Germinal center (tissue), 1 donor: ENCODE measurements at regions not wholly inside any gene's neighbourhood (a gene's known extent, or its start where the extent isn't known, plus 50 kb on each side); places are given as distances from the start of the nearest gene placed in this dataset.
"Not testable (repeated sequence)": the region's sequence is repeated elsewhere in the genome, so short reads cannot be mapped to it uniquely, and the experiment has no call there.

Experiments
- DNase-seq: peaks from one replicate; pipeline ENCODE4 v3.0.0; 2012; ENCODE audit warnings: mixed read lengths, low spot score

DNA sequence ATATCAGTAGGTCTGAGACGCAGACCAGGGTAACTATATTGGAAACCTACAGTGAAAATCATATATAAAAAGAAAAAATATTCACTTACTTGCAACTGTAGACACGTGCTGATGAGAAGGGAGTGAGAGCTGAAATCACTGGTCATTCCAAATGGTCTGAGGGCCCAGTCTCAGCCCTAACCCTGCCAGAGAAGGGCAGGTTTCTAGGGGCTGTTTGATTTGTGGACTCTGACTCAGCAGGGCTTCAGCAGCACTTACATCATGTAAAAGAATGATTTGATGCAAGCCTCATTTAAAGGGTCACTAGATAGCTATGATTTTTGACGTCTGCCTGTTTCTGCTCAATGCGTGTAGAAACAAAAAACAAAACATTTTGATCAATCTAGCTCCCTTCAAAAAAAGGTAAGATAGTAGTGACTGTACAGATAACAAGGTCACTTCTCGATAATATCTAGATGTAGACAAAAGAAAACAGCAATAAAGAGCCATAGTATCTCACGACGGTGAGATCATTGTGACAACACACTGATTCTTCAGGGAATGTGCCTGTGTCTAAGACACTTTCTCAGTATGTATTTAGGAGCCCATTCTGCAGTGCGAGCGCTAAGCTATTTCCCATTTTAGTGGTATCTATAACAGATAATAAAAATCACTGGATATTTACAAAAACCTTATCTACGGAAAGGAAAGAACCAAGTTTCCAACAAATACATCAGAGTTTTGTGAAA, 307.2 kb downstream of the HIVEP2 start:
- no peak for DNase-seq

DNA sequence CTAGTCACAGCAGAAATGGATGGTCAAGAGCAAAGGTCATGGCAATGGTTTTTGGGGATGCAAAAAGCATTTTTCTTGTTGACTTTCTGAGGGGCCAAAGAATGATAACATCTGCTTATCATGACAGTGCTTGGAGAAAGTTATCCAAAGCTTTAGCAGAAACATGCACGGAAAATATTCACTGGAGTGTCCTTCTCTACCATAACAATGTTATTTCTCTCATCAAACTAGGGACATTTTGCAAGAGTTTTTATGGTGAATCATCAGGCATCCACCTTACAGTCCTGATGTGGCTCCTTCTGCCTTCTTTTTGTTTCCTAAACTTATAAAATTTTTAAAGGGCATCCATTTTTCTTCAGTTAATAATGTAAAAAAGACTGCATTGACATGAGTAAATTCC, 302.3 kb downstream of the HIVEP2 start:
- DNase-seq, result no peak

DNA sequence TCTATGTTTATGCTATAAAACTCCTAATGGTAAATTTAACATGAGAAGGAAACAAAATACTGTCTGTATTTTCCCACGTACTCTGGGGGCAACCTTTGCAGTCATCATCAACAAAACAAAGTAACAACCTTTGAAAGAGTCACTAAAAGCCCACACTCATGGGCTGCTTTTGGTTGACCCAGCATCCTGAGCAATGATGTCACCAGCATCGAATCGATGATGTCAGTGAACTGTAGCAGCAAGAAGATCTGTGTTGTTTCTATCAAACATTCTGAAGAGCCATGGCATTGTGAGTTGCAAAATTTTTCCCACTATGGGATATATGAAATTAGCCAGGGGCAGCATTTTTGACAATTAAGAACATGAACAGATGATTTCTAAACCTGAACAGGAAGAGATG, 300.1 kb downstream of the HIVEP2 start:
- no peak for DNase-seq

DNA sequence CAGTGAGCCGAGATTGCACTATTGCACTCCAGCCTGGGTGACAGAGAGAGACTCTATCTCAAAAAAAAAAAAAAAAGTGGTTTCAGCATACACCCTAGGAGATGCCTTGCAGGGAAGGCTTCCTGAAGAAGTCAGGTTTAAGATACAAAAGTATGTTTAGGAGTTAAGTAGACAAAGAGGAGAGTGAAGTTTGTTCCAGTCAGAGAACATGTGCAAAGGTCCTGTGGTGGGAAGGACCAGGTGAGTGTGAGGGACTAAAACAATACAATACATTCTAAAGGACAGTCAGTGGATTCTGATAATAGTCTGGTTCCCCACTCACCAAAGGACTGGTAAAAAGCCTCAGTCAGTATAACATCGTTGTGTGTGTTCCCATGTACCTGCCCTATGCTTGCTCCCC, 299.3 kb downstream of the HIVEP2 start:
- no peak for DNase-seq

DNA sequence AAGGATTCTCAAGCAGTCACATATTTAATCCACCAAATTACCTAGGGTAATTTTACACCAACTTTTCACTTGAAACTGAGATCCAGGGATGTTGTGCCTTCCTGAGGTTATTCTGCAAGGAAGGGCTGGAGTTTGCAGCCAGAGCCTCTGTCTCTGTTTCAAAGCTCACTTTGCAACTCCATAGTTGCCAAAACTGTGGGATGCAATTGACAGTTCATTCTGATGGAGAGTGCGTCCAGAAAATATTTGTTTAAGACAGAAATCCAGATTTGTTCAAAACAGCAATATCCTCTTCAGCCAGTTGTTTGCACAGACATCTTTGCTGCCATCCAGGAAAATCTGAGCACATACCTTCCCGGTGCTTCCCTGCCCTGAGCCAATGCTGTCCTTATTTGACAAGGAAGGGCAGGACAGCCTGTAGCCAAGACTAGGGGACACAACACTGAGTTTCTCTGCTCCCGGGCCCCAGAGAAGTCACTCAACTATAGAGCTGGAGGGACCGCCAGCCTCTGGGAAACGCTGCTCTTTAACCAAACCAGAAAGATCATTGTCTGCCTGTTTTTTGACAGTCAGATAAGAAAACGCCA, 297.4 kb downstream of the HIVEP2 start:
- DNase-seq, result no peak

GRCh38 chr6:142648036-142648451, 296.9 kb downstream of the HIVEP2 start:
- DNase-seq, result no peak

- DNase-seq, result no peak
These were observed 296.4 kb downstream of the HIVEP2 start for GRCh38 chr6:142648526-142648925.

- DNase-seq, result not testable (repeated sequence)
These were observed 295.3 kb downstream of the HIVEP2 start for GRCh38 chr6:142649438-142650234.

DNA sequence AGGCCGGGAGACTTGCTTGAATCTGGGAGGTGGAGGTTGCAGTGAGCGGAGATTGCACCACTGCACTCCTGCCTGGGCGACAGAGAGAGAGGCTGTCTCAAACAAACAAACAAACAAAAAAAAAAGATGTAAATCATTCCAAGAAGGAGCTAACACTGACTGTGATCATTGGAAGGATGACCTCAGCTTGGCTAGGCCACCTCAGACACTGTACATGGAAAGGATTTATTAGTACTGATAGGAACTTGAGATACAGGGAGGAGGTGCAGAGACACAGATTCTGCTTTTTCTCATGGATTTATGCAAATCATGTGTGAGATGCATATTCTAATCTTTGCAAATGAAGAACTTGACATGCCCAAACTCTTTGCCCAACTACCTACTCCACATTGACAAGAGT, 293.6 kb downstream of the HIVEP2 start:
- no peak for DNase-seq

GRCh38 chr6:142653710-142654420, 291.1 kb downstream of the HIVEP2 start:
- no peak for DNase-seq

DNA sequence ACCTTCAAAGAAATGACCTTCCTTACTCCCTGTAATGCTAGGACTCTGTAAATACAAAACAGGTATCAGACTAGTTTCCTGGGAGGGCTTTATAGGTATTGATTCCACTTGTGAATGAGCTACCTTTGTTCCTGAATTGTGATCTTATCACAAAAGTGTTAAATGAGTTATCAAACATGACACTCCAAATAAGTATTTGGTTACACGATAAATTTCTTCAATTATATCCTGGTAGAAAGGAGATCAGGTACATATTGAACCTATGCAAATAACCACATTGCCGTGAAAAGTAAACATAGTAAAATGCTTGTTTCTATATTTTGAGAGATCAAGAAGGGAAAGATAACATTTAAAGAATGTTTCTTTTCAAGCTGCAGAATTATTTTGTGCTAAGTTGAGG, 285.3 kb downstream of the HIVEP2 start:
- DNase-seq, result no peak

DNA sequence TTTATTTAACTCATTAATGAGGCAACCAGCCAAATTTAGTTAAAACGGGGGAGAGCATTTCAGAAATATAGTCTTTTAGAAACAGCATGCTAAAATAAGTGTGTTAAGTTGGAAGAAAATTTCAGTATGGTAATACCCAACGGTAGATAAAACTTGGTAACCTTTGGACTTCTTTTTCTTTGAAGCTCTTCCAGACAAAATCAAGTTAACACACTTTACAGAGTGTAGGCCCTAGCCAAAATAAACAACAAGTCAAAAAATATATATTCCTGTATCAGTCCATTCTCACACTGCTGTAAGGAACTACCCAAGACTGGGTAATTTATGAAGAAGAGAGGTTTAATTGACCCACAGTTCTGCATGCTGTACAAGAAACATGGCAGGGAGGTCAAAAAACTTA, 279.6 kb downstream of the HIVEP2 start:
- DNase-seq, result no peak

DNA sequence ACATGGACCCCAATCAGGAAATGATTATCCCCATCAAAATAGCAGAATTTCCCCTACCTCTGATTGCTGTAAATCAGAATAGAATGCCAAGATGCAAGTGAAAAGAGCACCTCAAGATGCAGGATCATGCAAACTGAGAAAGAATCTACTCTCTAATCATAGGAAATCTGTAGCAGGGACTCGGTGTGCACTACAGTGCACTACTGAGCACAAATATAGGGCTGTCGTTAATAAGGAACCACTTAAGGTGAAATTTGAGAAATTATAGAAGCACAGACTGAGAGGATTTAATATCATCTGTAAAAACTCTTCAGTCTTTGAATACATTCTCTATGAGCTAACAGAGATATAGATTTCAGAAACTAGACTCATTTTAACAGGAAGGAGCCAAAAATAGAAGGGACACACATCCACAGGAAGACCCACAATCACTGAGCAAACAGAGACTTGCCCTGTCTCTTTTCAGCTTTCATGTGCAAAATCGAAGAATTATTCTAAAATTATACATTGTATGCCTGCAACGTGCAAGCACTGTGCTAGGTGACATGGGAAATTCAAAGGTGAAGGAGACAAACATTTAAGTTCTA, 278.3 kb downstream of the HIVEP2 start:
- DNase-seq, result no peak

DNA sequence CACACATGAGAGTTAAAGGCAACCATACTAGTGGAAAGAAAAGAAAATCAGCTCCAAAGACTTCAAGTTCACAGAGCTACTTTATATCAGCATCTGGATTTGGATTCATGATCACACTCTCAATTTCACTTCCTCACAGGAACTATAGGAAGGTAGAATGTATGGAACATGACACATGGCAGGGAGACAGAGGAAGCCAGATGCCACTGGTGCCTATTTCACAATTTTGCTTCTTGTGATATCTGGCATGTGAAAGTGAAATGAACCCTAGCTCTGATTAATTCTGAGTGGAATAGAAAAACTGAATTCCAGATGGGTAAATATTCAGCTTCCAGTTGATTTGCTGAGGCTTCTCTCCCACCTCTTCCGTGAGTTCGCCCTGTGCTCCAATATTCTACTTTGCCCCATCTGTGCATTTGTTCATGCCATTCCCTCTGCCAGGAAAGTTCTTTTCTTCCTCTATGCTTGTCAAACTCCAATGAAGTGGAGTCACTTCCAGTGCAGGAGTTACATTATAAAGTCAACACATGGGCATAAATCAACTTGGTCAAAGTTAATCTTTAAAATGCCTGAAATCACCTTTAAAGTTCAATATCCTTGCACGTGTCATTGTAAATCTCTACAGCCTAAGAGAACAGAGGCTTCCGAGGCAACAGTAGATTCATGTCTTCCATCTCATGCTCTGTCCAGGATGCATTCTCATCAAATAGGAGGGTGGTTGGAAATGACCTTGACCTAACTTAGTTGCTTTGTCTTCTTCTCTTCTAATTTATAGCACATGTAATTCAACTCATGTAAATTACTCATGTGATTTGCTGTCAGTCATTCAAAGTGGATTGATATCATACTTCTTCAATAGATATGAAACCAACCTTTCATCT, 275.3 kb downstream of the HIVEP2 start:
- no peak for DNase-seq

DNA sequence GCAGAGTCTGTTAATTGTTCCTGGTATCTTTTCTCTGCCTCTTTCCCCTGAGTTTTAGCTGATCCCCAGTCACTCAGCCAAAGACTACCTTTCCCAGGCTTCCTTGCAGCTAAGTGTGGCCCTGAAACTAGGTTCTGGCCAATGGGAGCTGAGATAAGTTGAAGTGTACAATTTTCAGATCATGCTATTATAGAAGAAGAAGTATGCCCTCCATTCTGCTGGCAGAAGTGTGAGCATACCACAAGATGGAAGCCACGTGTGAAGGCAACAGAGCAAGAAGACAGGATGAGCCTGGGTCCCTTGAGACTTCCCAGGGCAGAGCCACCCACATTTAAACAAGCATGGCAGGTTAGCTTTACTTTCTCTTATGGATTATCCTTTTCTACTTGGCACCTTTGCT, 273.2 kb downstream of the HIVEP2 start:
- peak; percentile 18 for DNase-seq

GRCh38 chr6:142675517-142675916, 269.5 kb downstream of the HIVEP2 start:
- no peak for DNase-seq

DNA sequence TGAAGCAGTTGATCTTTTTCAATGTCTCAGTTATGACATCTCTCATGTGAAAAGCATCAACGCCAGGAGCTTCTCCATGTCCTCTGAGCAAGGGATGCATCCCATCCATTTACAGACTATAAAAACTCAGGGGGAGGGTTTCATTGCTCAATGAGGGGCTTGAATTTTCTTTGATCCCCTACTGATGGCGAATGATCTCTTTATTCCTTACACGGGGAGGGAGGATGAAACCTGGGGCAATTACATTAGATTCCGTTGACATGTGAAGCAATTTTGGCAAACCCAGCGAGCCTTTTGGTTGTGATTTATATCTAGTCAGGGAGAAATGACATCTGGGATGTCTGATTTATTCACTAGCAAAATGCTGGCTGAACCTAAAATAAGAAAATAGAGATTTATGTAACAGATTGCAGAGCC, 268.9 kb downstream of the HIVEP2 start:
- DNase-seq, result no peak

- DNase-seq, result no peak
These were observed 268.3 kb downstream of the HIVEP2 start for GRCh38 chr6:142676647-142677192.

GRCh38 chr6:142679907-142680700, 264.9 kb downstream of the HIVEP2 start:
- DNase-seq, result no peak

DNA sequence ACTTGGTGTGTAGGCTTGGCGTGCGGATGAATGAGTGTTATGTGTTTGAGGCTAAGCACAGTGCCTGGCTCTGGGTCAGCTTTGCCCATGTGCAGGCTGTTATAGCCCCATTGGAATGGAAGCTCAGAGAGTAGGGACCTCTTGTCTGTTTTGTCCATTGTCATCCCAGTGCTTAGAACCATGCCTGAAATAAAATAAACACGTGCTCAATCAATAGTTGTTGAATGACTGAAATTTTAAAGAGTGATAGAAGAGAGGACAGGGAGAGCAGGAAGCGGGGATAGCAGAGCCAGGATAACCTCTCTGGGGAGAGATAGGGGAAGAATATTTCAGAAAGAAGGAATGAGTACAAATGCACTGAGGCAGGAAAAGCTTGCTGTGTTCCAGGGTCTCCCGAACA, 263.9 kb downstream of the HIVEP2 start:
- DNase-seq, result no peak
